HEK293 (cell line): ENCODE measurements at regions not wholly inside any gene's neighbourhood (a gene's known extent, or its start where the extent isn't known, plus 50 kb on each side); places are given as distances from the start of the nearest gene placed in this dataset.

Experiments
- MYNN ChIP-seq: fragments of 450-650 bp; formaldehyde crosslinking; IDR thresholded peaks from 2 replicates; pipeline ENCODE4 v1.5.1; 2016; ENCODE audit warnings: missing biosample characterization, missing genetic modification characterization, borderline replicate concordance
- ZNF362 ChIP-seq: fragments of 450-650 bp; formaldehyde crosslinking; IDR thresholded peaks from 2 replicates; pipeline ENCODE4 v1.5.1; 2016; ENCODE audit warnings: missing biosample characterization, missing genetic modification characterization
- ZNF664 ChIP-seq: fragments of 450-650 bp; formaldehyde crosslinking; IDR thresholded peaks from 2 replicates; pipeline ENCODE4 v1.5.1; 2016; ENCODE audit warnings: missing biosample characterization, missing genetic modification characterization
- TF ChIP-seq, protein P1 (sequence below): fragments of 450-650 bp; formaldehyde crosslinking; IDR thresholded peaks from 2 replicates; pipeline ENCODE4 v1.5.1; 2016; ENCODE audit warnings: missing biosample characterization, missing genetic modification characterization

GRCh38 chr2:215881582-215881981 is 131.8 kb downstream of the MREG start:
- TF ChIP-seq, protein P1, sequence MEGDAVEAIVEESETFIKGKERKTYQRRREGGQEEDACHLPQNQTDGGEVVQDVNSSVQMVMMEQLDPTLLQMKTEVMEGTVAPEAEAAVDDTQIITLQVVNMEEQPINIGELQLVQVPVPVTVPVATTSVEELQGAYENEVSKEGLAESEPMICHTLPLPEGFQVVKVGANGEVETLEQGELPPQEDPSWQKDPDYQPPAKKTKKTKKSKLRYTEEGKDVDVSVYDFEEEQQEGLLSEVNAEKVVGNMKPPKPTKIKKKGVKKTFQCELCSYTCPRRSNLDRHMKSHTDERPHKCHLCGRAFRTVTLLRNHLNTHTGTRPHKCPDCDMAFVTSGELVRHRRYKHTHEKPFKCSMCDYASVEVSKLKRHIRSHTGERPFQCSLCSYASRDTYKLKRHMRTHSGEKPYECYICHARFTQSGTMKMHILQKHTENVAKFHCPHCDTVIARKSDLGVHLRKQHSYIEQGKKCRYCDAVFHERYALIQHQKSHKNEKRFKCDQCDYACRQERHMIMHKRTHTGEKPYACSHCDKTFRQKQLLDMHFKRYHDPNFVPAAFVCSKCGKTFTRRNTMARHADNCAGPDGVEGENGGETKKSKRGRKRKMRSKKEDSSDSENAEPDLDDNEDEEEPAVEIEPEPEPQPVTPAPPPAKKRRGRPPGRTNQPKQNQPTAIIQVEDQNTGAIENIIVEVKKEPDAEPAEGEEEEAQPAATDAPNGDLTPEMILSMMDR (tag by site-specific recombination) = no peak
- TF ChIP-seq ZNF664 (tag by site-specific recombination) (no peak), ZNF362 (tag by site-specific recombination) (no peak), MYNN (tag by site-specific recombination) (no peak)
